HFF-Myc (cell line): ENCODE measurements at regions not wholly inside any gene's neighbourhood (a gene's known extent, or its start where the extent isn't known, plus 50 kb on each side); places are given as distances from the start of the nearest gene placed in this dataset.

ENCODE experiments used
- DNase-seq: peaks from one replicate; pipeline ENCODE4 v3.0.0-alpha.2; 2011; ENCODE audit warnings: low read depth; ENCODE audit errors: extremely low read depth
- H3K4me3 ChIP-seq: replicated peaks from 2 replicates; pipeline ENCODE4 v1.5.1; 2011; ENCODE audit warnings: low read depth, mild to moderate bottlenecking, control low read depth, low read length
- CTCF ChIP-seq: IDR thresholded peaks from 2 replicates; pipeline ENCODE4 v1.5.1; 2012; ENCODE audit warnings: mild to moderate bottlenecking, low read depth, low read length, control low read depth; ENCODE audit errors: missing control alignments

GRCh38 chr13:109649713-109650112, 136.7 kb downstream of the IRS2 start:
- TF ChIP-seq CTCF: no peak
- no peak for DNase-seq
- no peak overlapping the region for H3K4me3 ChIP-seq

- no peak for DNase-seq
- no peak overlapping the region for H3K4me3 ChIP-seq
- no peak for TF ChIP-seq CTCF
Measured at GRCh38 chr13:109647699-109648098, 138.7 kb downstream of the IRS2 start.

GRCh38 chr13:109647053-109647452, 139.3 kb downstream of the IRS2 start:
- no peak for DNase-seq
- TF ChIP-seq CTCF: no peak
- H3K4me3 ChIP-seq: no peak overlapping the region

GRCh38 chr13:109646423-109646822, 140.0 kb downstream of the IRS2 start:
- no peak for DNase-seq
- H3K4me3 ChIP-seq: no peak overlapping the region
- TF ChIP-seq CTCF: no peak

GRCh38 chr13:109645831-109646230, 140.6 kb downstream of the IRS2 start:
- no peak for TF ChIP-seq CTCF
- DNase-seq: no peak
- H3K4me3 ChIP-seq: no peak overlapping the region

- no peak for DNase-seq
- no peak overlapping the region for H3K4me3 ChIP-seq
- TF ChIP-seq CTCF: no peak
Measured at GRCh38 chr13:109644956-109645355, 141.4 kb downstream of the IRS2 start.

- no peak for TF ChIP-seq CTCF
- no peak overlapping the region for H3K4me3 ChIP-seq
- no peak for DNase-seq
Measured at GRCh38 chr13:109644069-109644750, 142.2 kb downstream of the IRS2 start.
